HCT116 (cell line): ENCODE measurements at regions not wholly inside any gene's neighbourhood (a gene's known extent, or its start where the extent isn't known, plus 50 kb on each side); places are given as distances from the start of the nearest gene placed in this dataset.
"Not testable (repeated sequence)": the region's sequence is repeated elsewhere in the genome, so short reads cannot be mapped to it uniquely, and the experiment has no call there.

Experiments
- ATAC-seq: fragments of 200-7000 bp; cut with Tn5 transposase; 2 replicates; pipeline ENCODE4 v1.9.1; 2020; ENCODE audit warnings: mild to moderate bottlenecking, moderate library complexity
- BruUV-seq: library from RNA; stranded (reverse); fragments of 400-500 nt; replicated peaks from 2 replicates; lab custom pipeline; 2021; lab: Mats Ljungman, UMichigan
- CTCF ChIA-PET: fragments of 300-600 bp; sonication (Branson Sonifier 250); formaldehyde crosslinking; loops from one replicate; lab custom pipeline; 2021; ENCODE audit warnings: antibody characterized with exemption; lab: Charles Lee
- POLR2A ChIA-PET: fragments of 300-600, 350-600 bp; sonication (Branson Sonifier 250); formaldehyde crosslinking; loops from one replicate; lab custom pipeline; 2021; ENCODE audit warnings: antibody characterized with exemption; lab: Charles Lee
- RAD21 ChIA-PET, 2 experiments: fragments of 300-600 bp; sonication (Branson Sonifier 250); formaldehyde crosslinking; loops; one replicate each; lab custom pipeline; 2023; ENCODE audit warnings: low total read pairs in 2 of 2; ENCODE audit not compliant: uncharacterized antibody in 2 of 2, unreplicated experiment in 2 of 2, low non-redundant PET in 1 of 2; lab: Charles Lee
- DNase-seq: peaks from one replicate; pipeline ENCODE4 v3.0.0-alpha.2; 2010; ENCODE audit warnings: low read depth, low spot score
- H2AFZ ChIP-seq: fragments of 200-600 bp; shearing (Covaris generic), sonication (generic); 2 replicates; pipeline ENCODE4 v1.6.1; 2017; ENCODE audit warnings: low read depth, mixed run types, mixed read lengths, antibody characterized with exemption, low read length; ENCODE audit not compliant: poor library complexity, severe bottlenecking
- H3K27ac ChIP-seq: 2 replicates; pipeline ENCODE4 v1.5.1; 2012; ENCODE audit warnings: low read depth, low read length
- H3K27me3 ChIP-seq: fragments of 200-600 bp; sonication (generic); 2 replicates; pipeline ENCODE4 v1.6.1; 2016; ENCODE audit warnings: mixed run types, low read length, mixed read lengths; ENCODE audit not compliant: insufficient read depth
- H3K36me3 ChIP-seq, 2 experiments: fragments of 200-500 bp in 1 of 2; fragments of 200-600 bp in 1 of 2; sonication (Bioruptor generic) in 1 of 2; sonication (generic) in 1 of 2; 2 replicates each; pipeline versions ENCODE4 v1.5.1 to v1.6.1; 2014 to 2016; ENCODE audit warnings: low read length in 2 of 2, inconsistent platforms in 1 of 2, mixed read lengths in 1 of 2, mixed run types in 1 of 2; ENCODE audit not compliant: insufficient read depth in 2 of 2, control insufficient read depth in 1 of 2
- H3K4me1 ChIP-seq, 2 experiments: fragments of 200-600 bp in 1 of 2; sonication (generic) in 1 of 2; 2 replicates each; pipeline versions ENCODE4 v1.5.1 to v1.6.1; 2012 to 2017; ENCODE audit warnings: low read length in 2 of 2, inconsistent platforms in 1 of 2, mild to moderate bottlenecking in 1 of 2, mixed read lengths in 1 of 2, mixed run types in 1 of 2, moderate library complexity in 1 of 2; ENCODE audit not compliant: insufficient read depth in 2 of 2, control insufficient read depth in 1 of 2
- H3K4me2 ChIP-seq: fragments of 200-600 bp; sonication (generic); 2 replicates; pipeline ENCODE4 v1.6.1; 2017; ENCODE audit warnings: mixed run types, low read length, mixed read lengths
- H3K4me3 ChIP-seq, 2 experiments: fragments of 200-600 bp in 1 of 2; sonication (generic) in 1 of 2; replicated peaks in 1 of 2; 2 replicates each; pipeline ENCODE4 v1.5.1; 2011 to 2016; ENCODE audit warnings: low read length in 2 of 2, control low read depth in 1 of 2, low read depth in 1 of 2, mild to moderate bottlenecking in 1 of 2, mixed read lengths in 1 of 2, mixed run types in 1 of 2
- H3K79me2 ChIP-seq: fragments of 200-600 bp; sonication (generic); 2 replicates; pipeline ENCODE4 v1.6.1; 2017; ENCODE audit warnings: mild to moderate bottlenecking, mixed run types, low read length, moderate library complexity, mixed read lengths; ENCODE audit not compliant: insufficient read depth
- H3K9ac ChIP-seq: fragments of 200-600 bp; sonication (generic); 2 replicates; pipeline ENCODE4 v1.6.1; 2016; ENCODE audit warnings: low read length, mixed read lengths
- H3K9me2 ChIP-seq: fragments of 200-600 bp; sonication (generic), shearing (Covaris generic); 2 replicates; pipeline ENCODE4 v1.6.1; 2017; ENCODE audit warnings: mixed run types, mild to moderate bottlenecking, moderate library complexity; ENCODE audit not compliant: insufficient read depth
- H3K9me3 ChIP-seq, 2 experiments: fragments of 200-500 bp in 1 of 2; fragments of 200-600 bp in 1 of 2; sonication (Bioruptor generic) in 1 of 2; sonication (generic) in 1 of 2; 2 replicates each; pipeline ENCODE4 v1.6.1; 2014 to 2017; ENCODE audit warnings: low read length in 2 of 2, mixed read lengths in 2 of 2, inconsistent platforms in 1 of 2, low read depth in 1 of 2, mild to moderate bottlenecking in 1 of 2, mixed run types in 1 of 2, moderate library complexity in 1 of 2; ENCODE audit not compliant: control insufficient read depth in 1 of 2, insufficient read depth in 1 of 2
- H4K20me1 ChIP-seq: fragments of 200-600 bp; sonication (generic), shearing (Covaris generic); 2 replicates; pipeline ENCODE4 v1.6.1; 2017; ENCODE audit warnings: mixed run types, mild to moderate bottlenecking, moderate library complexity; ENCODE audit not compliant: insufficient read depth
- intact Hi-C: fragments of 100-400 bp; cut with micrococcal nuclease; formaldehyde crosslinking; loops from 2 replicates; pipeline ENCODE4 v1.10.0; 2022

- intact Hi-C loops, H3K36me3 ChIP-seq, H3K4me1 ChIP-seq, H3K27me3 ChIP-seq, H4K20me1 ChIP-seq, H3K9ac ChIP-seq, H3K27ac ChIP-seq, H3K4me2 ChIP-seq, POLR2A ChIA-PET, ATAC-seq, DNase-seq, RAD21 ChIA-PET, H3K79me2 ChIP-seq, H3K4me3 ChIP-seq, H3K9me3 ChIP-seq, CTCF ChIA-PET, H2AFZ ChIP-seq, H3K9me2 ChIP-seq, BruUV-seq: not testable (repeated sequence)
These were observed 65.5 kb upstream of the KIF2A start for GRCh38 chr5:62240494-62240893.

GRCh38 chr5:62242000-62242399 is 64.0 kb upstream of the KIF2A start:
- H3K9me2 ChIP-seq, ATAC-seq, H3K27me3 ChIP-seq, H3K79me2 ChIP-seq, H2AFZ ChIP-seq, CTCF ChIA-PET, H3K4me3 ChIP-seq, H3K27ac ChIP-seq, BruUV-seq, H3K36me3 ChIP-seq, POLR2A ChIA-PET, DNase-seq, H3K4me2 ChIP-seq, H3K9me3 ChIP-seq, RAD21 ChIA-PET, H4K20me1 ChIP-seq, H3K4me1 ChIP-seq, intact Hi-C loops, H3K9ac ChIP-seq: not testable (repeated sequence)

GRCh38 chr5:62243046-62243445 is 63.0 kb upstream of the KIF2A start:
- not testable (repeated sequence) for ATAC-seq, H3K79me2 ChIP-seq

GRCh38 chr5:62248192-62248591 is 57.8 kb upstream of the KIF2A start:
- POLR2A ChIA-PET, RAD21 ChIA-PET, H3K4me2 ChIP-seq, H4K20me1 ChIP-seq, H3K9me2 ChIP-seq, intact Hi-C loops, BruUV-seq, H3K4me1 ChIP-seq, CTCF ChIA-PET, H3K27me3 ChIP-seq, H3K79me2 ChIP-seq, H3K27ac ChIP-seq, H3K4me3 ChIP-seq, H3K9ac ChIP-seq, H3K9me3 ChIP-seq, DNase-seq, H2AFZ ChIP-seq, H3K36me3 ChIP-seq, ATAC-seq: not testable (repeated sequence)

More at GRCh38 chr5:62243046-62243445, 63.0 kb upstream of the KIF2A start:
- CTCF ChIA-PET, RAD21 ChIA-PET, H4K20me1 ChIP-seq, POLR2A ChIA-PET, H3K4me3 ChIP-seq, H3K27me3 ChIP-seq, H2AFZ ChIP-seq, H3K4me2 ChIP-seq, H3K4me1 ChIP-seq, H3K9me2 ChIP-seq, BruUV-seq, intact Hi-C loops, H3K9ac ChIP-seq, H3K36me3 ChIP-seq, H3K27ac ChIP-seq, DNase-seq, H3K9me3 ChIP-seq: not testable (repeated sequence)

- H3K9me2 ChIP-seq, H2AFZ ChIP-seq, H3K36me3 ChIP-seq, H4K20me1 ChIP-seq, H3K27ac ChIP-seq, BruUV-seq, H3K79me2 ChIP-seq, RAD21 ChIA-PET, intact Hi-C loops, H3K27me3 ChIP-seq, H3K9ac ChIP-seq, CTCF ChIA-PET, H3K4me2 ChIP-seq, POLR2A ChIA-PET, DNase-seq, H3K4me1 ChIP-seq, H3K4me3 ChIP-seq, ATAC-seq, H3K9me3 ChIP-seq: not testable (repeated sequence)
These were observed 55.9 kb upstream of the KIF2A start for GRCh38 chr5:62250085-62250484.
